ENCODE measurements at regions not wholly inside any gene's neighbourhood (a gene's known extent, or its start where the extent isn't known, plus 50 kb on each side); places are given as distances from the start of the nearest gene placed in this dataset.
A peak's percentile ranks its signal among the peaks of the same experiment; 100 is the strongest.

- Histone ChIP-seq H3K36me3 (no peaks in the 10 kb centered on the region), H3K27ac (no peak overlapping the region), H3K4me1 (no peaks in the 10 kb centered on the region), H3K4me3 (no peak overlapping the region), H3K9me3 (no peaks in the 10 kb centered on the region), H3K27me3 (no peaks in the 10 kb centered on the region)
- DNase-seq = no peak
- ATAC-seq = no peak
- intact Hi-C loops (cut with DNase I) = no loop called here
- no peak for TF ChIP-seq CTCF (IDR thresholded peaks at IDR 0.05)
These were observed 450.5 kb upstream of the DDI1 start for GRCh38 chr11:103585911-103586310.

GRCh38 chr11:103586756-103587155 lies 449.7 kb upstream of the DDI1 start:
- TF ChIP-seq CTCF (IDR thresholded peaks at IDR 0.05) = no peak
- Histone ChIP-seq H3K36me3 (no peaks in the 10 kb centered on the region), H3K27ac (no peak overlapping the region), H3K4me1 (no peaks in the 10 kb centered on the region), H3K27me3 (no peaks in the 10 kb centered on the region), H3K4me3 (no peak overlapping the region), H3K9me3 (no peaks in the 10 kb centered on the region)
- intact Hi-C loops (cut with DNase I) = no loop called here
- ATAC-seq (no peak), DNase-seq (no peak)

- no peaks in the 10 kb centered on the region for H3K27me3 ChIP-seq
- ATAC-seq (peak; percentile 62), DNase-seq (peak in 1 of 4 donors; percentile 1)
- H3K27ac ChIP-seq = no peak overlapping the region
- no peaks in the 10 kb centered on the region for H3K9me3 ChIP-seq
- no peak overlapping the region for H3K4me3 ChIP-seq
- H3K36me3 ChIP-seq = no peaks in the 10 kb centered on the region
- no peaks in the 10 kb centered on the region for H3K4me1 ChIP-seq
- TF ChIP-seq CTCF (IDR thresholded peaks at IDR 0.05) = no peak
- intact Hi-C loops (cut with DNase I) = no loop called here
These were observed 448.3 kb upstream of the DDI1 start for GRCh38 chr11:103587901-103588788.

GRCh38 chr11:103591554-103591953 lies 444.9 kb upstream of the DDI1 start:
- H3K36me3 ChIP-seq = no peaks in the 10 kb centered on the region
- intact Hi-C loops (cut with DNase I) = no loop called here
- ATAC-seq (no peak), DNase-seq (no peak)
- TF ChIP-seq CTCF (IDR thresholded peaks at IDR 0.05) = no peak
- H3K4me3 ChIP-seq = no peak overlapping the region
- H3K27me3 ChIP-seq = no peaks in the 10 kb centered on the region
- no peak overlapping the region for H3K27ac ChIP-seq
- no peaks in the 10 kb centered on the region for H3K4me1 ChIP-seq
- no peaks in the 10 kb centered on the region for H3K9me3 ChIP-seq

GRCh38 chr11:103594283-103594682 lies 442.2 kb upstream of the DDI1 start:
- Histone ChIP-seq H3K4me3 (no peak overlapping the region), H3K9me3 (no peaks in the 10 kb centered on the region), H3K4me1 (no peaks in the 10 kb centered on the region), H3K36me3 (no peaks in the 10 kb centered on the region), H3K27me3 (no peaks in the 10 kb centered on the region), H3K27ac (no peak overlapping the region)
- no peak for TF ChIP-seq CTCF (IDR thresholded peaks at IDR 0.05)
- intact Hi-C loops (cut with DNase I) = no loop called here
- DNase-seq (no peak), ATAC-seq (no peak)
